ENCODE measurements at regions not wholly inside any gene's neighbourhood (a gene's known extent, or its start where the extent isn't known, plus 50 kb on each side); places are given as distances from the start of the nearest gene placed in this dataset.

DNA sequence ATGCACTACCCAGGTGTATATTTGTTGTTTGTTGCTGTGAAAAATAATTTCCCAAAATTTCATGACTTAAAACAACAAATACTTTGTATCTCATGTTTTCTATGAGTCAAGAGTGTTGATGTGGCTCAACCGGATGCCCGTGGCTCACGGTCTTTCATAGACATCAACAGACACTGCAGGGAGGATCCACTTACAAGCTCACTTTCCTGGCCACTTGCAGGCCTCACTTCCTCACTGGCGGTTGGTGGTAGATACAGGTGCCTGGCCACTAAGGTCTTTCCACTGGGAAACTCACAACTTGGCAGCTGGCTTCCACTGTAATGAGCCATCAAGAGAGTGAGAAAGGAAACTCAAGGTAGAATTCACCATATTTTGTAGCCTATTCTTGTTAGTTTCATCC lies 662.9 kb downstream of the IRS1 start:
- Histone ChIP-seq H3K9me3 (ENCODE audit: control insufficient read depth, low read length) (no peaks in the 10 kb centered on the region), H3K27me3 (ENCODE audit: control insufficient read depth in 1 of 2, insufficient read depth in 2 of 2, low read length in 1 of 2) (no peaks in the 10 kb centered on the region), H3K4me3 (ENCODE audit: low read length in 2 of 2) (no peak overlapping the region), H3K36me3 (ENCODE audit: control insufficient read depth in 1 of 2, insufficient read depth in 2 of 2, low read length in 1 of 2) (no peaks in the 10 kb centered on the region), H3K4me1 (ENCODE audit: control insufficient read depth in 1 of 2, insufficient read depth in 2 of 2, low read length in 2 of 2) (no peaks in the 10 kb centered on the region), H3K27ac (ENCODE audit: low read depth in 1 of 2, low read length in 2 of 2) (no peak overlapping the region)
- 96 to 98% methylated on average over 4 of the region's 4 CpGs for WGBS, 2 donors
- ATAC-seq (ENCODE audit: low FRiP score) = no peak
- no peak for DNase-seq
- intact Hi-C loops (cut with DNase I) = no loop called here

DNA sequence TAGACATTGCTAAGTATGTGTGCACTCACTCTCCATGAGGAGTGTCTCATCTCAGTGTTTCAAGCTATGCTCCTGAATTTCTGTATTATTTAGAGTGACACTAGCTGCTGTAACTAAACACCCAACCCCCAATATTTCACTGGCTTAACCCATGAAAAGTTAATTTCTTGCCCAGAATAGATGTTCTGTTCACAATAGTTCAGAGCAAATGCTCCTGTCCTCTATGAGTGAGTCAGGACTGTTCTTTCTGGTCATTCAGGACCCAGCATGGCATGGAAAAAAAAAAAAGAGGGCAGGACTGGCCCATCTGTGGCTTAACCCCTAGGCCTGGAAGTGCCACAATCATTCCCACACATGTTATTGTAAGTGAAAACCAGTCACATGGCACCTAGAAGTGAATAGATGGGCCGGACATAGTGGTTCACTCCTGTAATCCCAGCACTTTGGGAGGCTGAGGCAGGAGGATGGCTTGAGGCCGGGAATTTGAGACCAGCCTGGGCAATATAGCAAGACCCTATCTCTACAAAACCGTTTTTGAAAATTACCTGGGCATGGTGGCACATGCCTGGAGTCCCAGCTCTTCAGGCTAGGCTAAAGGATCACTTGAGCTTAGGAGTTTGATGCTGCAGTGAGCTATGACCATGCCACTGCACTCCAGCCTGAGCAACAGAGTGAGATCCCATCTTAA lies 663.6 kb downstream of the IRS1 start:
- ATAC-seq (ENCODE audit: low FRiP score) = no peak
- Histone ChIP-seq H3K27me3 (ENCODE audit: control insufficient read depth in 1 of 2, insufficient read depth in 2 of 2, low read length in 1 of 2) (no peaks in the 10 kb centered on the region), H3K4me1 (ENCODE audit: control insufficient read depth in 1 of 2, insufficient read depth in 2 of 2, low read length in 2 of 2) (no peaks in the 10 kb centered on the region), H3K4me3 (ENCODE audit: low read length in 2 of 2) (no peak overlapping the region), H3K36me3 (ENCODE audit: control insufficient read depth in 1 of 2, insufficient read depth in 2 of 2, low read length in 1 of 2) (no peaks in the 10 kb centered on the region), H3K27ac (ENCODE audit: low read depth in 1 of 2, low read length in 2 of 2) (no peak overlapping the region), H3K9me3 (ENCODE audit: control insufficient read depth, low read length) (no peaks in the 10 kb centered on the region)
- intact Hi-C loops (cut with DNase I) = no loop called here
- WGBS, 2 donors = 60 to 68% methylated on average over 3 of the region's 3 CpGs
- no peak for DNase-seq

DNA sequence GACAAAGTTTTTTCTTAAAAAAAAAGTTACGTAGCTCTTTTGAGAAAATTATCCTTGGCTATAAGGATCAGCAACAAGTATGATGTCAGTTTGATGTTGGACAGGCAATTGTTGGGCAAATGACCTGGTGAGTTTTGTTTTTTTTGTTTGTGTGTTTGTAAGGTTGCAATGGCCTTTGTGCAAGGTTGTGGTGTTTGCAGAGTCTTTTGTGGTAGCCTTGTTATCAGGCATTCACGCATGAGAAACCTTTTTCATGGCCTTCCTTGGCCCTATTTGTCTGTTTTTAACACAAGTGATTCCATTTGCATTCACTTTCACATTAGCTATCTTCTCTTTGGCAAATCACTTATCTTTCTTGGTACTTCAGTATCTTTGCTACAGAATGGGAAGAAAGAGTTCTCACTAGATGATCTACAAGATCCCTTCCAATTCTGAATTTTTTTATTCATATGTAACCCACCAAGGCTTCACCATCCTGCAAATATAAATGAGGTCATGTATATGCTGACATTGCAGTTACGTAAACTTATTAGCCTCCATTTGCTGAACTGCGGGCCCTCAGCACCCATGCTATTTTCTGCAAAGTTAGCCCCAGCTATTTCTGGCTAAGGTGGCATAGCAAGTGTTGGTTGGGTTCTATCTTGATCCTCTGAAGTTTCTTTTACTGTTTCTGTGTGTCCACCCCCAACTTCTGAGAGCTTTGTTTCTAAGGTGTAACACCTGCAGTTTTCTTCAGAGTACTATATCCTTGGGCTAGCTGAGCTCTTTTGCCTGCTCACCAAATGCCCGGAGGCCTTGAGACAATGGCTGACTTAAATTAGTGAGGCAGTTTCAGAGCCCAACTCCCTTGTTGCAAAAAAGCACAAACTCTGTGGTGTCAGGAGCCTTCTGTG lies 667.1 kb downstream of the IRS1 start:
- intact Hi-C loops (cut with DNase I) = no loop called here
- Histone ChIP-seq H3K4me3 (ENCODE audit: low read length in 2 of 2) (no peak overlapping the region), H3K36me3 (ENCODE audit: control insufficient read depth in 1 of 2, insufficient read depth in 2 of 2, low read length in 1 of 2) (no peaks in the 10 kb centered on the region), H3K4me1 (ENCODE audit: control insufficient read depth in 1 of 2, insufficient read depth in 2 of 2, low read length in 2 of 2) (no peaks in the 10 kb centered on the region), H3K27ac (ENCODE audit: low read depth in 1 of 2, low read length in 2 of 2) (no peak overlapping the region), H3K27me3 (ENCODE audit: control insufficient read depth in 1 of 2, insufficient read depth in 2 of 2, low read length in 1 of 2) (no peaks in the 10 kb centered on the region), H3K9me3 (ENCODE audit: control insufficient read depth, low read length) (no peaks in the 10 kb centered on the region)
- ATAC-seq (ENCODE audit: low FRiP score) (no peak), DNase-seq (no peak)
- 91 to 92% methylated on average over 5 of the region's 5 CpGs for WGBS, 2 donors

DNA sequence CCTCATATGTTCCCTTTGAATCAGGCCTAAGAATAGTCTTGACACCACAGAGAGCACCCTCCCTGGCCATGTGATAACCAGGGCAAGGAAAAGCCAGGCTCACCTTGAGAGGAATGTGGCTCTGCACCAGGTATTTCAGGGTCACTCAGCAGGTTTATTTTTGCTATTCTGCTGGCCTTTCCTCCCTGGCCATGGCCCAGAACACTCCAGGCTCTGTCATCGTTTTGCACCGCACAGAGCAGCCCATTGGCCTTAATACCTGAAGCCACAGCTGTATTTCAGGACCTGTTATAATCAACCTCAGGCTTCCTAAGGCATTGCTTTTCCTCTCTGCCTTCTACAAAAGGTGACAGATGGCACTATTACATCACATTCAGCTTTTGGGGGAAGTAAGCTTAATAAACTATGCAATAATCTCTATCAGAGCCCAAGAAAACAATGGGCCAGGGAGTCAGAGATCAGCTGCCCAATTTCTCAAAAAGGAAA lies 668.3 kb downstream of the IRS1 start:
- Histone ChIP-seq H3K27me3 (ENCODE audit: control insufficient read depth in 1 of 2, insufficient read depth in 2 of 2, low read length in 1 of 2) (no peaks in the 10 kb centered on the region), H3K4me1 (ENCODE audit: control insufficient read depth in 1 of 2, insufficient read depth in 2 of 2, low read length in 2 of 2) (no peaks in the 10 kb centered on the region), H3K27ac (ENCODE audit: low read depth in 1 of 2, low read length in 2 of 2) (no peak overlapping the region), H3K36me3 (ENCODE audit: control insufficient read depth in 1 of 2, insufficient read depth in 2 of 2, low read length in 1 of 2) (no peaks in the 10 kb centered on the region), H3K9me3 (ENCODE audit: control insufficient read depth, low read length) (no peaks in the 10 kb centered on the region), H3K4me3 (ENCODE audit: low read length in 2 of 2) (no peak overlapping the region)
- ATAC-seq (ENCODE audit: low FRiP score) (no peak), DNase-seq (no peak)
- WGBS, 2 donors = 69 to 73% methylated on average over 2 of the region's 2 CpGs
- intact Hi-C loops (cut with DNase I) = no loop called here

DNA sequence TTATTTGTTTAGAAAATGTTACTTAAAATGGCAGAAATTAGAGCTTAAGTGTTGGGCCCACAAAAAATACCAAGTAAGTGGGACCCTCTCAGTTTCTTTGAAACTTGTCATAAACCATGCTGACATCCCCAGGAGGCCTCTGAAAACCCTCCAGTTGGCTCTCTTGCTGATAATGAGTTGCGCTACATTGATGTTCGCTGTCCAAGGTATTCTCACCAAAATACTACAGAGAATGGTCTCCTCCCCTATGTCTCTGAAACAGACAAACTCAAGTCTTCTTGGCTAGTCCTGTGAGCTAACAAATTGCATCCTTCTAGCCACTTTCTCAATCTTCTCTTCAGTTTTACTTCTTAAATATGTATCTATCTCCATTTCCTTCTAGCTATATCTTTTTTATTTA lies 669.4 kb downstream of the IRS1 start:
- ATAC-seq (ENCODE audit: low FRiP score) (no peak), DNase-seq (no peak)
- no peaks in the 10 kb centered on the region for H3K4me1 ChIP-seq (ENCODE audit: control insufficient read depth in 1 of 2, insufficient read depth in 2 of 2, low read length in 2 of 2)
- no peaks in the 10 kb centered on the region for H3K9me3 ChIP-seq (ENCODE audit: control insufficient read depth, low read length)
- no peaks in the 10 kb centered on the region for H3K36me3 ChIP-seq (ENCODE audit: control insufficient read depth in 1 of 2, insufficient read depth in 2 of 2, low read length in 1 of 2)
- intact Hi-C loops (cut with DNase I) = no loop called here
- no peak overlapping the region for H3K4me3 ChIP-seq (ENCODE audit: low read length in 2 of 2)
- WGBS, 2 donors = 49 to 55% methylated on average over 2 of the region's 2 CpGs
- H3K27ac ChIP-seq (ENCODE audit: low read depth in 1 of 2, low read length in 2 of 2) = no peak overlapping the region
- no peaks in the 10 kb centered on the region for H3K27me3 ChIP-seq (ENCODE audit: control insufficient read depth in 1 of 2, insufficient read depth in 2 of 2, low read length in 1 of 2)

DNA sequence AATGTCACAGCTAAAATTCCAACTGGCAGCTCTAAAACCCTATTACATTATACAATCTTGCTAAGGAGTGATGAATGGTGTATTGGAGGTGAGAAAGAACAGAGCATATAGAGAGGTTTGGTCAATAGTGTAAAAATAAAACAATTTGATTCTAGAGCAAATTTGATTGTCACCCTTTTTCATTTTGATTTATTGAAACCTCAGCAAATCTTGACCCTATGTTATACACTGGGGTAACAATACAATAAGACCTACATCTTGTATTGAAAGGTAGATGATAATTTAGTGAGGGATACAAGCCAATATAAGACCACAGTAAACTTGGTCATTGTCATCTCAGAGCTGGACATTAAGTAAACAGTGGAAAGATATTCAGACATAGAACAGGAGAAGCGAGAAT lies 671.9 kb downstream of the IRS1 start:
- intact Hi-C loops (cut with DNase I) = no loop called here
- H3K4me3 ChIP-seq (ENCODE audit: low read length in 2 of 2) = no peak overlapping the region
- no peak for DNase-seq
- WGBS, 2 donors = 75 to 80% methylated on average over 1 of the region's 1 CpG
- no peak overlapping the region for H3K27ac ChIP-seq (ENCODE audit: low read depth in 1 of 2, low read length in 2 of 2)
- no peaks in the 10 kb centered on the region for H3K9me3 ChIP-seq (ENCODE audit: control insufficient read depth, low read length)
- no peaks in the 10 kb centered on the region for H3K4me1 ChIP-seq (ENCODE audit: control insufficient read depth in 1 of 2, insufficient read depth in 2 of 2, low read length in 2 of 2)
- no peaks in the 10 kb centered on the region for H3K27me3 ChIP-seq (ENCODE audit: control insufficient read depth in 1 of 2, insufficient read depth in 2 of 2, low read length in 1 of 2)
- no peaks in the 10 kb centered on the region for H3K36me3 ChIP-seq (ENCODE audit: control insufficient read depth in 1 of 2, insufficient read depth in 2 of 2, low read length in 1 of 2)
- no peak for ATAC-seq (ENCODE audit: low FRiP score)

DNA sequence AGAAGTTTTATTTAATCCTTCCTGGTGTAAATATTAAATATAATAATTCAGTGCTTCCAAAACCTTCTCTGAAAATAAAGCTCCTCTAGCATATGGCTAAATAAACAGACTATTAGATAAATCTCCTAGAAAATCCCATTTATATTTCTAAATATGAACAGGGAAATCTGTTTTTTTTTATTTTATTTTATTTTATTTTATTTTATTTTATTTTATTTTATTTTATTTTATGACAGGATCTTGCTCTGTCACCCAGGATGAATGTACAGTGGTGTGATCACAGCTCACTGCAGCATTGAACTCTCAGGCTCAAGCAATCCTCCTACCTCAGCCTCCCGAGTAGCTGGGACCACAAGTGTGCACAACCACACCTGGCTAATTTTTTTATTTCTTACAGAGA lies 673.5 kb downstream of the IRS1 start:
- H3K27me3 ChIP-seq (ENCODE audit: control insufficient read depth in 1 of 2, insufficient read depth in 2 of 2, low read length in 1 of 2) = no peaks in the 10 kb centered on the region
- no peaks in the 10 kb centered on the region for H3K36me3 ChIP-seq (ENCODE audit: control insufficient read depth in 1 of 2, insufficient read depth in 2 of 2, low read length in 1 of 2)
- H3K4me1 ChIP-seq (ENCODE audit: control insufficient read depth in 1 of 2, insufficient read depth in 2 of 2, low read length in 2 of 2) = no peaks in the 10 kb centered on the region
- DNase-seq (no peak), ATAC-seq (ENCODE audit: low FRiP score) (no peak)
- no peaks in the 10 kb centered on the region for H3K9me3 ChIP-seq (ENCODE audit: control insufficient read depth, low read length)
- no peak overlapping the region for H3K27ac ChIP-seq (ENCODE audit: low read depth in 1 of 2, low read length in 2 of 2)
- H3K4me3 ChIP-seq (ENCODE audit: low read length in 2 of 2) = no peak overlapping the region
- intact Hi-C loops (cut with DNase I) = no loop called here
- 92 to 100% methylated on average over 1 of the region's 1 CpG for WGBS, 2 donors

DNA sequence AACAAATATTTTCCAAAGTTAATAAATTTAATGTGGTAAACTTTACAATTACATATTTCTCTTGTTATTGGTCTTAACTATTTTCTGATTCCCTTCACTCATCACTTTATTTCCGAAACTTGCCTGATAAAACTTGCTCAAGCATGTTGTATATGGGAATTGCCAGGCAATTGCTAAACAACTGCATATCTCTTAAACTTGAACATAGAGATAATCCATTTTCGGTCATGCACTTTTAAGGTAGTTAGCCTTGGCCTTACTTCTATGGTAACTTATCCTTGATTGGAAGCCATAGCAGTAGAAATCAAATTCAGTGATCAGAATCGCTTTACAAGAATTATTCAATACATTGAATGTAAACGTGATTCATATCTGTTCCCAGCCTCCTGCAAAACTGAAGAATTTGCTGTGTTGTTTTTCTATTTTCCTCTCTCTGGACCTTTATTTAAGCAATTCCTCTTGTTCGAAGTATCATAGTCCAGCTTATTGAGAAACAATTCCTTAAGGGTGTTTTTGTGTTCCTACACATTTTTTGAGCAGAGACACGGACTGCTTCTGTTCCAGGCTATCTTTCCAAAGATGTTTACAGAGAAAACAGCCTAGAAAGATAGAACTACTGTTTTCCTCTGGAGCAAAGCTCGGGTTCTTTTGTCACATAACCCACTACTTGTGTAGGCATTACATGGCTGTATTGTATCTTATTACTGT lies 674.3 kb downstream of the IRS1 start:
- 73 to 75% methylated on average over 7 of the region's 7 CpGs for WGBS, 2 donors
- Histone ChIP-seq H3K27me3 (ENCODE audit: control insufficient read depth in 1 of 2, insufficient read depth in 2 of 2, low read length in 1 of 2) (no peaks in the 10 kb centered on the region), H3K36me3 (ENCODE audit: control insufficient read depth in 1 of 2, insufficient read depth in 2 of 2, low read length in 1 of 2) (no peaks in the 10 kb centered on the region), H3K4me3 (ENCODE audit: low read length in 2 of 2) (no peak overlapping the region), H3K27ac (ENCODE audit: low read depth in 1 of 2, low read length in 2 of 2) (no peak overlapping the region), H3K4me1 (ENCODE audit: control insufficient read depth in 1 of 2, insufficient read depth in 2 of 2, low read length in 2 of 2) (no peaks in the 10 kb centered on the region), H3K9me3 (ENCODE audit: control insufficient read depth, low read length) (no peaks in the 10 kb centered on the region)
- intact Hi-C loops (cut with DNase I) = no loop called here
- ATAC-seq (ENCODE audit: low FRiP score) (no peak), DNase-seq (no peak)
